ENCODE measurements at regions not wholly inside any gene's neighbourhood (a gene's known extent, or its start where the extent isn't known, plus 50 kb on each side); places are given as distances from the start of the nearest gene placed in this dataset.

GRCh38 chrX:69305333-69306062 lies 140.2 kb upstream of the PJA1 start:
- H3K9ac ChIP-seq (ENCODE audit: low read length), result no peak overlapping the region
- no peaks in the 10 kb centered on the region for H3K4me1 ChIP-seq (ENCODE audit: insufficient read depth, low read length, severe bottlenecking)
- H3K27ac ChIP-seq (ENCODE audit: low read depth, low read length, poor library complexity, severe bottlenecking), result no peak overlapping the region
- TF ChIP-seq CTCF (IDR thresholded peaks at IDR 0.05; ENCODE audit: low read length) (no peak), EZH2 (IDR thresholded peaks at IDR 0.05; ENCODE audit: borderline replicate concordance, low read length) (no peak)
- no peaks in the 10 kb centered on the region for H3K9me3 ChIP-seq (ENCODE audit: low read length)
- no peaks in the 10 kb centered on the region for H3K79me2 ChIP-seq (ENCODE audit: insufficient read depth, low read length)
- no peaks in the 10 kb centered on the region for H3K27me3 ChIP-seq (ENCODE audit: insufficient read depth, low read length)
- no peak overlapping the region for H2AFZ ChIP-seq (ENCODE audit: low read length)
- H3K4me2 ChIP-seq (ENCODE audit: low read length), result no peak overlapping the region
- no peaks in the 10 kb centered on the region for H3F3A ChIP-seq (ENCODE audit: insufficient read depth, low read length)
- no peak overlapping the region for H3K4me3 ChIP-seq (ENCODE audit: low read depth, low read length, poor library complexity, severe bottlenecking)
- H4K20me1 ChIP-seq (ENCODE audit: insufficient read depth, low read length), result no peaks in the 10 kb centered on the region
- no peaks in the 10 kb centered on the region for H3K9me2 ChIP-seq (ENCODE audit: low read depth, low read length)
- H3K36me3 ChIP-seq (ENCODE audit: insufficient read depth, low read length), result no peaks in the 10 kb centered on the region

DNA sequence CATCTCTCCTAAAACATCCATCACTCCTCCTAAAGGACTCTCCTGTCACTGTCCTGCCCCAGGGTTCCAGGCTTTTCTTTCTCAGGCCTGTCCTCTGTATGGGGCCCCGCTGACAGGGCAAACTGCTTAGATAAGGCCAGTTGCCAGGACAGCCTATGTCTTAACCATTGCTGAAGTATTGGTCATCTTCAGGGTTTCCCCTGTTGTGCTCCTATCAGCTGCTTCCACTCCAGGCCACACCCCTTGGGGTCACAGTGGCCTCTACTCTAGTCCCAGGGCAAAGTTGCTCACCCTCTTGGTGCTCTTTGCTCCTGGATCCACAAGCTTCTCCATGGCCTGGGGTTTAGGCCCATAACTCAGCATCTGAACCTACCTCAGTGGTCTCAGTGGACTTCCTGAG lies 138.0 kb upstream of the PJA1 start:
- H3K27me3 ChIP-seq (ENCODE audit: insufficient read depth, low read length), result no peaks in the 10 kb centered on the region
- no peaks in the 10 kb centered on the region for H3K4me1 ChIP-seq (ENCODE audit: insufficient read depth, low read length, severe bottlenecking)
- no peaks in the 10 kb centered on the region for H3F3A ChIP-seq (ENCODE audit: insufficient read depth, low read length)
- TF ChIP-seq CTCF (IDR thresholded peaks at IDR 0.05; ENCODE audit: low read length), result no peak
- no peak for TF ChIP-seq EZH2 (IDR thresholded peaks at IDR 0.05; ENCODE audit: borderline replicate concordance, low read length)
- no peak overlapping the region for H2AFZ ChIP-seq (ENCODE audit: low read length)
- no peaks in the 10 kb centered on the region for H3K79me2 ChIP-seq (ENCODE audit: insufficient read depth, low read length)
- no peaks in the 10 kb centered on the region for H3K9me3 ChIP-seq (ENCODE audit: low read length)
- no peak overlapping the region for H3K4me3 ChIP-seq (ENCODE audit: low read depth, low read length, poor library complexity, severe bottlenecking)
- no peak overlapping the region for H3K9ac ChIP-seq (ENCODE audit: low read length)
- H3K27ac ChIP-seq (ENCODE audit: low read depth, low read length, poor library complexity, severe bottlenecking), result no peak overlapping the region
- H4K20me1 ChIP-seq (ENCODE audit: insufficient read depth, low read length), result no peaks in the 10 kb centered on the region
- H3K36me3 ChIP-seq (ENCODE audit: insufficient read depth, low read length), result no peaks in the 10 kb centered on the region
- no peak overlapping the region for H3K4me2 ChIP-seq (ENCODE audit: low read length)
- no peaks in the 10 kb centered on the region for H3K9me2 ChIP-seq (ENCODE audit: low read depth, low read length)

GRCh38 chrX:69299951-69300714 lies 134.9 kb upstream of the PJA1 start:
- Histone ChIP-seq H3K36me3 (ENCODE audit: insufficient read depth, low read length) (no peaks in the 10 kb centered on the region), H3K27ac (ENCODE audit: low read depth, low read length, poor library complexity, severe bottlenecking) (no peak overlapping the region), H3K27me3 (ENCODE audit: insufficient read depth, low read length) (no peaks in the 10 kb centered on the region), H3F3A (ENCODE audit: insufficient read depth, low read length) (no peaks in the 10 kb centered on the region), H3K4me2 (ENCODE audit: low read length) (no peak overlapping the region), H4K20me1 (ENCODE audit: insufficient read depth, low read length) (no peaks in the 10 kb centered on the region), H3K9me2 (ENCODE audit: low read depth, low read length) (no peaks in the 10 kb centered on the region), H3K9ac (ENCODE audit: low read length) (no peak overlapping the region), H3K79me2 (ENCODE audit: insufficient read depth, low read length) (no peaks in the 10 kb centered on the region), H3K4me3 (ENCODE audit: low read depth, low read length, poor library complexity, severe bottlenecking) (no peak overlapping the region), H3K4me1 (ENCODE audit: insufficient read depth, low read length, severe bottlenecking) (no peaks in the 10 kb centered on the region), H3K9me3 (ENCODE audit: low read length) (no peaks in the 10 kb centered on the region), H2AFZ (ENCODE audit: low read length) (no peak overlapping the region)
- no peak for TF ChIP-seq CTCF (IDR thresholded peaks at IDR 0.05; ENCODE audit: low read length)
- TF ChIP-seq EZH2 (IDR thresholded peaks at IDR 0.05; ENCODE audit: borderline replicate concordance, low read length), result no peak
